ENCODE measurements at regions not wholly inside any gene's neighbourhood (a gene's known extent, or its start where the extent isn't known, plus 50 kb on each side); places are given as distances from the start of the nearest gene placed in this dataset.

GRCh38 chr2:41145066-41145465 is 693.2 kb upstream of the SLC8A1 start:
- H3K9ac ChIP-seq (ENCODE audit: low read depth, low read length), result no peak overlapping the region
- H3K4me1 ChIP-seq (ENCODE audit: insufficient read depth, low read length), result no peaks in the 10 kb centered on the region
- no peaks in the 10 kb centered on the region for H3K9me3 ChIP-seq (ENCODE audit: control insufficient read depth, insufficient read depth, low read length)
- no peaks in the 10 kb centered on the region for H3K36me3 ChIP-seq (ENCODE audit: insufficient read depth, low read length)

GRCh38 chr2:41149054-41149453 is 697.2 kb upstream of the SLC8A1 start:
- Histone ChIP-seq H3K9ac (ENCODE audit: low read depth, low read length) (no peak overlapping the region), H3K4me1 (ENCODE audit: insufficient read depth, low read length) (no peaks in the 10 kb centered on the region), H3K9me3 (ENCODE audit: control insufficient read depth, insufficient read depth, low read length) (no peaks in the 10 kb centered on the region), H3K36me3 (ENCODE audit: insufficient read depth, low read length) (no peaks in the 10 kb centered on the region)

GRCh38 chr2:41151746-41152145 is 699.9 kb upstream of the SLC8A1 start:
- no peaks in the 10 kb centered on the region for H3K9me3 ChIP-seq (ENCODE audit: control insufficient read depth, insufficient read depth, low read length)
- H3K4me1 ChIP-seq (ENCODE audit: insufficient read depth, low read length), result no peaks in the 10 kb centered on the region
- H3K9ac ChIP-seq (ENCODE audit: low read depth, low read length), result no peak overlapping the region
- H3K36me3 ChIP-seq (ENCODE audit: insufficient read depth, low read length), result no peaks in the 10 kb centered on the region

- H3K9ac ChIP-seq (ENCODE audit: low read depth, low read length), result no peak overlapping the region
- H3K4me1 ChIP-seq (ENCODE audit: insufficient read depth, low read length), result no peaks in the 10 kb centered on the region
- H3K36me3 ChIP-seq (ENCODE audit: insufficient read depth, low read length), result no peaks in the 10 kb centered on the region
- no peaks in the 10 kb centered on the region for H3K9me3 ChIP-seq (ENCODE audit: control insufficient read depth, insufficient read depth, low read length)
Observed at GRCh38 chr2:41152318-41152717, 700.4 kb upstream of the SLC8A1 start.

GRCh38 chr2:41160439-41160838 is 708.5 kb upstream of the SLC8A1 start:
- Histone ChIP-seq H3K9ac (ENCODE audit: low read depth, low read length) (no peak overlapping the region), H3K36me3 (ENCODE audit: insufficient read depth, low read length) (no peaks in the 10 kb centered on the region), H3K4me1 (ENCODE audit: insufficient read depth, low read length) (no peaks in the 10 kb centered on the region), H3K9me3 (ENCODE audit: control insufficient read depth, insufficient read depth, low read length) (no peaks in the 10 kb centered on the region)

DNA sequence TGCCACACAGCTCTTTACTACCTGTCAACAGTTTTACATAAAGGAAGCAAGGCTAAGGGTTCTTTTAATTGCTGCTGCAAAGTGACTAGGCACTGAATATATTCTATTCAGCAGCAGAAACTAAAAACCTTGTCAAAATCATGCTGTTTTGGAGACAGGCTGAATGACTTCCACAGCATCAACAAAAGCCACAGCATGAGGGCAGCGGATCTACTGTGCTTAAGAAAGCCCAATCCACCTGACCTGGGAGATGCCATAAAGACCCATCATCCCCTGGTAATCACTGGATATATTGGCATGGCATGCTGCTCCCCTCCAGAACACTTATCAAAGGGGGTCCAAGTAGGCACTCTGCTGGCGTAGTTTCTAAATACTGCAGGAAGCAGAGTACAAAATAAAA is 715.1 kb upstream of the SLC8A1 start:
- Histone ChIP-seq H3K36me3 (ENCODE audit: insufficient read depth, low read length) (no peaks in the 10 kb centered on the region), H3K9me3 (ENCODE audit: control insufficient read depth, insufficient read depth, low read length) (no peaks in the 10 kb centered on the region), H3K4me1 (ENCODE audit: insufficient read depth, low read length) (no peaks in the 10 kb centered on the region; the same call in 1 of the 2 replicates), H3K9ac (ENCODE audit: low read depth, low read length) (no peak overlapping the region)

DNA sequence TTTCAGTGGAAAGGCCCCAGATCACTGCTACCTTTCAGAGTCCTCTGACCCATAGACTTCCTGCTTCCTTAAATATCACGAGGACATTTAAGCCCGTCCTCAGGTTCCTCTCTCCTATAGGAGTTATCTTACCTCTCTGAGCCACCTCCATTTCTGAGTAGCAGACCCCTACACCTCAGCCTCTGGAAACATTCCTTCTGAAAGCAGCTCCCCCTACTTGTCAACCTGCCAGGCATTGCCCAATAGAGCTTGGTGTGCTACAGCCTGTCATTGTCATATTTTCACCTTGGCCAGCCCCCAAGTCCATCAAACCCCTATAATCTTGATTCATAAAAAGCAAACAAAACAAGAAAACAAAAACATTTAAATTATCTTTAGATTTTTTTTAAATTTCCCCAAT is 717.9 kb upstream of the SLC8A1 start:
- no peak overlapping the region for H3K9ac ChIP-seq (ENCODE audit: low read depth, low read length)
- no peaks in the 10 kb centered on the region for H3K36me3 ChIP-seq (ENCODE audit: insufficient read depth, low read length)
- no peaks in the 10 kb centered on the region; the same call in 1 of the 2 replicates for H3K4me1 ChIP-seq (ENCODE audit: insufficient read depth, low read length)
- H3K9me3 ChIP-seq (ENCODE audit: control insufficient read depth, insufficient read depth, low read length), result no peaks in the 10 kb centered on the region

- Histone ChIP-seq H3K4me1 (ENCODE audit: insufficient read depth, low read length) (no peaks in the 10 kb centered on the region; the same call in 1 of the 2 replicates), H3K36me3 (ENCODE audit: insufficient read depth, low read length) (no peaks in the 10 kb centered on the region), H3K9ac (ENCODE audit: low read depth, low read length) (no peak overlapping the region)
Observed at GRCh38 chr2:41170589-41170988, 718.7 kb upstream of the SLC8A1 start.

GRCh38 chr2:41180387-41180786 is 728.5 kb upstream of the SLC8A1 start:
- H3K4me1 ChIP-seq (ENCODE audit: insufficient read depth, low read length), result no peaks in the 10 kb centered on the region
- H3K9ac ChIP-seq (ENCODE audit: low read depth, low read length), result no peak overlapping the region
- H3K9me3 ChIP-seq (ENCODE audit: control insufficient read depth, insufficient read depth, low read length), result no peaks in the 10 kb centered on the region
- no peaks in the 10 kb centered on the region for H3K36me3 ChIP-seq (ENCODE audit: insufficient read depth, low read length)

More at GRCh38 chr2:41170589-41170988, 718.7 kb upstream of the SLC8A1 start:
- H3K9me3 ChIP-seq (ENCODE audit: control insufficient read depth, insufficient read depth, low read length), result no peaks in the 10 kb centered on the region

DNA sequence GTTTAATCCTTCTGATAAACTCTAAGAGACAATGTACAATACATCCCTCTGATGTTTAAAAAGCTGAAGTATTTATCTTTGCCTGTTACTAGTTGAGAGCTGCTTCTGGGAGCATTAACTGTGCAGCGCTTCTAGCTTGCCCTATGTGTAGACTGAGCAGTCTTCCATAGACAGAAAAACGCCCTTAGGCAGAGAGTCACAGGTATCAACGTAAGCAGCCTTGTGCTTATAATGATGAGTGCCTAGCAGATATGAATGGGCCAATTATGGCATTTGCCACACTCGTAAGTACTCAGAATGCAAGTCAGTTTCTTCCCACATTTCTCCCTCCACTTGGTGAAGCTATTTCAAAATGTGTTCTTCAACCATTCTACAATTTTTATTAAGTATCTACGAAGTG is 731.1 kb upstream of the SLC8A1 start:
- Histone ChIP-seq H3K9me3 (ENCODE audit: control insufficient read depth, insufficient read depth, low read length) (no peaks in the 10 kb centered on the region), H3K36me3 (ENCODE audit: insufficient read depth, low read length) (no peaks in the 10 kb centered on the region), H3K4me1 (ENCODE audit: insufficient read depth, low read length) (no peaks in the 10 kb centered on the region), H3K9ac (ENCODE audit: low read depth, low read length) (no peak overlapping the region)

DNA sequence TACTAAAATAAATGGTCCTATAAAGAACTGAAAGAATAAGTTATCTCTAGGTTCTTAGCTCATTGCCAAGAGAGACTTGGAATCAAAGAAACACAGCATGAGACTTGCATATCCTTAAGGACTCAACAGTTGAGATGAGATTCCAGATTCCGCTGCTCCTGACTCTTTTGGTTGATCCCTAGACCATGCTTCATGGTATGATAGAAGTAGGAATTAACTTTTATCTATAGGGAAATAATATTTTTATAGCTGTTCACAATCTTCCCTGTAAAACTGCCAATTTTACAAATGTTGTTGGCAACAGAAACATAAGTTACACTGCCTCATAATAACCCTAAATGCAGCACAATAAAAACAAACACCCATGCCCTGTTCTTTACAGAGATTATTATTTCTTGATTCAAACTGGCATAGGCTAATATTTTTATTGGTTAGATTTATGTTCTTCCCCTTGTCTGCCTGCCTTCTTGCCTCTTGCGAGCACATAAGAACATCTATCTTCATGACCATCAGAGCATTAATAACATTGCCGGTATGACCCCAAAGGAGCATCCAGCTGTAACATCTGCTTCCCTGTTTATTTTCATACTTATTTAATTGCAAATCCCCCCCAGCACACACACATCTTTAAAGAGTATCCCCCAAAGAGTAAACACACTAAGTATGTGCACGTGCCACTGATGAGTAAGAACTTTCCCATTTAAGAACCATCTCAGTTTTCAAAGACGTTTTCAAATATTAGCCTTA is 735.7 kb upstream of the SLC8A1 start:
- no peak overlapping the region for H3K9ac ChIP-seq (ENCODE audit: low read depth, low read length)
- H3K36me3 ChIP-seq (ENCODE audit: insufficient read depth, low read length), result no peaks in the 10 kb centered on the region
- H3K4me1 ChIP-seq (ENCODE audit: insufficient read depth, low read length), result no peaks in the 10 kb centered on the region
- no peaks in the 10 kb centered on the region for H3K9me3 ChIP-seq (ENCODE audit: control insufficient read depth, insufficient read depth, low read length)

DNA sequence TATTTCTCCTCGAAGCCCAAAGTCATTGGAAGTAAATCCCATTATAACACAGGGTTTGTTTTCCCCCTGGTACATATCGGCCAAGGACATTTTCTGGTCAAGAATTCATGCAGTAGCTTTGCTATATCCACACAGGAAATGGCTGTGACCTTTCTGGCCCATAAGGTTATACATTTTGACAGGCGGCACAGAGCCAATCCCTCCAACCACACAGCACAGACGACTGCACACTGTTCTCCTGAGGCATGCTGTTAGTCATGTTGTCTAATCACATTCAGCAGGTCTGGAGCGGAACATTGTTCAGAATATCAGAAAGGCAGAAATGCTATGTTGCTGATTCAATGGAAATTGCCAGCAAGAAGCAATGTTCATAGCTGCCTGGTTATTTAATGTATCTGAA is 742.3 kb upstream of the SLC8A1 start:
- Histone ChIP-seq H3K36me3 (ENCODE audit: insufficient read depth, low read length) (no peaks in the 10 kb centered on the region), H3K9me3 (ENCODE audit: control insufficient read depth, insufficient read depth, low read length) (no peaks in the 10 kb centered on the region), H3K4me1 (ENCODE audit: insufficient read depth, low read length) (peaks cover 3% of the 10 kb centered on the region; the same call in 1 of the 2 replicates), H3K9ac (ENCODE audit: low read depth, low read length) (no peak overlapping the region)

DNA sequence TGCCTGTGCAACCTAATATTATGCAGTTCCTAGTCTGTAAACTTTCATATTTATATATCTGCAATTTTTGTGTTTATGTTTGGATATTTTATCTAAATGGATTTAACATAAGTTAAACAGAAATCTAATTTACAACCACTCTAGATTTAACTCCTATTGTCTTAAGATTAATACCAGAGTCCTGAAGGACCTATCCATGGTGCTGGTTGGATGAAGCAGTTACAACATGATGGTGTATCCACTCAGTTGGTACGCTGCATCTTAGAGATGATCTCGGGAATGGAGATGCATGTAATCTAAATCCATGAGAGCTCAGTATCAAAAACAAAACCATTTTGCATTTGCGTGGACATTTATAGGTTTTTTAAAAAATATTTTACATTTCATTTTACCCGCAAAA is 745.9 kb upstream of the SLC8A1 start:
- Histone ChIP-seq H3K9me3 (ENCODE audit: control insufficient read depth, insufficient read depth, low read length) (no peaks in the 10 kb centered on the region), H3K36me3 (ENCODE audit: insufficient read depth, low read length) (no peaks in the 10 kb centered on the region), H3K4me1 (ENCODE audit: insufficient read depth, low read length) (peaks cover 3% of the 10 kb centered on the region; the same call in 1 of the 2 replicates)

GRCh38 chr2:41199334-41199733 is 747.4 kb upstream of the SLC8A1 start:
- Histone ChIP-seq H3K9me3 (ENCODE audit: control insufficient read depth, insufficient read depth, low read length) (no peaks in the 10 kb centered on the region), H3K4me1 (ENCODE audit: insufficient read depth, low read length) (no peaks in the 10 kb centered on the region), H3K36me3 (ENCODE audit: insufficient read depth, low read length) (no peaks in the 10 kb centered on the region), H3K9ac (ENCODE audit: low read depth, low read length) (no peak overlapping the region)

More for the DNA sequence above, 745.9 kb upstream of the SLC8A1 start:
- no peak overlapping the region for H3K9ac ChIP-seq (ENCODE audit: low read depth, low read length)

DNA sequence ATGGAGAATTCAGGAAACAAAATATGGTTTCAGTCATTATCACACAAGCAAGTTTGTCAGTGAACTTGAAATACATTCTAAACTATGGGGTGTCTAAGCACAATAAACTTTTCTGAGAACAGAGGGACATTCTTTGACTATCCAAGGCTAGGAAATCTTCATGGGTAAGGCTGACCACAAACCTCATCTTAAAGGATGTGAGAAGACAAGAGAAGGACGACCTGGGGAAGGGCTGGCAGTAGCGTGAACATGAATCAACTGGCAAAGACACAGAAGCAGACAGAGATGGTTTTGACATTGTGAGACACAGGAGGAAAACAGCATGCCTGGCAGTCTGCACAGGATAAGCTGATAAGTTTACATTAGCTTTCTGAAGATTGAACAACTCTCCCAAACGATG is 752.4 kb upstream of the SLC8A1 start:
- H3K36me3 ChIP-seq (ENCODE audit: insufficient read depth, low read length), result no peaks in the 10 kb centered on the region
- H3K9me3 ChIP-seq (ENCODE audit: control insufficient read depth, insufficient read depth, low read length), result no peaks in the 10 kb centered on the region
- no peak overlapping the region for H3K9ac ChIP-seq (ENCODE audit: low read depth, low read length)
- no peaks in the 10 kb centered on the region for H3K4me1 ChIP-seq (ENCODE audit: insufficient read depth, low read length)

All from ES-I3 (cell line).